ENCODE measurements at regions not wholly inside any gene's neighbourhood (a gene's known extent, or its start where the extent isn't known, plus 50 kb on each side); places are given as distances from the start of the nearest gene placed in this dataset.

GRCh38 chr5:124575725-124576124 lies 170.7 kb downstream of the ZNF608 start:
- TF ChIP-seq CTCF (conservative IDR thresholded peaks at IDR 0.05; ENCODE audit: low read length): no peak
- no peak for TF ChIP-seq EZH2phosphoT487 (IDR thresholded peaks at IDR 0.05; ENCODE audit: borderline replicate concordance, low read depth, low read length)
